ENCODE measurements at regions not wholly inside any gene's neighbourhood (a gene's known extent, or its start where the extent isn't known, plus 50 kb on each side); places are given as distances from the start of the nearest gene placed in this dataset.

DNA sequence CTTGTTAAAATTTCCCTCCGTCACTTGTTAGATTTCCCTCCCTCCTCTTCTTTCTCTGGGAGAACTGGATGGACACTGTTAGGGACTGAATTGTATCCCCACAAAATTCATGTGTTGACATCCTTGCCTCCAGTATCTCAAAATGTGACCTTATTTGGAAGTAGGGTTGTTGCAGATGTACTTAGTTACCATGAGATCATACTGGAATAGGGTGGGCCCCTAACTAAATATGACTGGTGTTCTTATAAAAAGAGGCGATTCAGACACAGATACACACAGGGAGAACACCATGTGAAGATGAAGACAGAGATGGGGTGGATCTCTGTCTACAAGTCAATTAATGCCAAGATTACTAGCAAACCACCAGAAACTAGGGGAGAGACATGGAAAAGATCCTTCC lies 139.5 kb downstream of the ALDH8A1 start:
- TF ChIP-seq ZNF70 (CRISPR knock-in tag; IDR thresholded peaks at IDR 0.05), result no peak
- no peak for TF ChIP-seq PPARA (CRISPR knock-in tag; IDR thresholded peaks at IDR 0.05; ENCODE audit: borderline replicate concordance)
- TF ChIP-seq RARB (CRISPR knock-in tag; IDR thresholded peaks at IDR 0.05), result no peak
- TF ChIP-seq SNAI2 (CRISPR knock-in tag; IDR thresholded peaks at IDR 0.05), result no peak
- no peak for TF ChIP-seq ZFP3 (CRISPR knock-in tag; IDR thresholded peaks at IDR 0.05)
- TF ChIP-seq ZNF8 (CRISPR knock-in tag; IDR thresholded peaks at IDR 0.05), result no peak
- no peak for TF ChIP-seq PATZ1 (CRISPR knock-in tag; IDR thresholded peaks at IDR 0.05; ENCODE audit: borderline replicate concordance)
- TF ChIP-seq ARNTL (CRISPR knock-in tag; IDR thresholded peaks at IDR 0.05; ENCODE audit: borderline replicate concordance, low read depth), result no peak
- TF ChIP-seq TCF4 (CRISPR knock-in tag; IDR thresholded peaks at IDR 0.05; ENCODE audit: borderline replicate concordance), result no peak
- TF ChIP-seq CREB5 (CRISPR knock-in tag; IDR thresholded peaks at IDR 0.05; ENCODE audit: low read depth), result no peak
- TF ChIP-seq ESRRG (CRISPR knock-in tag; IDR thresholded peaks at IDR 0.05), result no peak

Data from SK-N-SH treated with all-trans-retinoic acid at 6 μM for 48 hours (cell line).